HG02623 (cell line): ENCODE measurements at regions not wholly inside any gene's neighbourhood (a gene's known extent, or its start where the extent isn't known, plus 50 kb on each side); places are given as distances from the start of the nearest gene placed in this dataset.
"Not testable (repeated sequence)": the region's sequence is repeated elsewhere in the genome, so short reads cannot be mapped to it uniquely, and the experiment has no call there.

Experiments
- ATAC-seq: cut with Tn5 transposase; IDR thresholded peaks from one replicate; pipeline ENCODE4 v1.9.1; 2021; ENCODE audit warnings: moderate library complexity; ENCODE audit not compliant: unreplicated experiment

- ATAC-seq, result no peak
Measured at GRCh38 chr10:106392778-106393177, 771.7 kb downstream of the SORCS1 start.

DNA sequence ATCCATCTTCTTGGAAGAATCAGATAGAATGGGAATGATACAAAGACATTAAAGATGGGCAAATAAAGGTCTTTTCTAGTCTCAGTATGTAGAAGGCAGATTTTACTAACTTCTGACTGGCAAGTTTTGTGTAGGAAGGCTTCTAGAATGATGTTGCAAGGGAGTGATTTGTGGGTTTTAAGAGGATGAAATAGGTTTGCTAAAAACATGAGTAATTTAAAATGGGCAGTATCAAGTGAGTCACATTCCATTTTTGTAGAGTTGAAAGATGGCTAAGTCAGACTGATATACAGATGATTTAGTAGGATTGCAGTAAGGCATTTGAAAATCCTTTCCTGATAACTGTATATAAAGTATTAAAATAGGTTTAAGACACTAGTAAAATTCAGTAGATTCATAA lies 777.4 kb downstream of the SORCS1 start:
- ATAC-seq, result no peak

- ATAC-seq, result no peak
Measured at GRCh38 chr10:106384496-106384895, 780.0 kb downstream of the SORCS1 start.

- ATAC-seq, result no peak
Measured at GRCh38 chr10:106380706-106381105, 783.8 kb downstream of the SORCS1 start.

DNA sequence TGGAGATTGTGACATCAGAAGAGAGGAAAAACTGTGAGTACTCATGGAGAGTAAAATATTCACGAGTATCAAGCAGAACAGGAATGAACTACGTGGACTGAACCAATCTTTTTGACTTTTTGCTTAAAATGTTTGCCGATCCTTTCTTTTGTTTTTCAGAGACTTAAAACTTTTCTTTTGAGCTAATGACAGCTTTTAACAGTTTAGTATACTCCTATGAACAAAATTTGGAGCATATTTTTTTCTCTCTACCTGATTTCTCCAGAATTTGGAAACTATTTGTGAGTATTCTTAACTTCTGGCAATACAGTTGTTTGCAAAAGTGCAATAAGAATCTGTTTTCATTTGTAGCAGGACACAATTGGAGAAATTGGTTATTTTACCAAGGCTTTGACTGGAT lies 786.3 kb downstream of the SORCS1 start:
- no peak for ATAC-seq

- no peak for ATAC-seq
Measured at GRCh38 chr10:106370751-106371150, 793.8 kb downstream of the SORCS1 start.

- no peak for ATAC-seq
Measured at GRCh38 chr10:106360870-106361269, 803.6 kb downstream of the SORCS1 start.

DNA sequence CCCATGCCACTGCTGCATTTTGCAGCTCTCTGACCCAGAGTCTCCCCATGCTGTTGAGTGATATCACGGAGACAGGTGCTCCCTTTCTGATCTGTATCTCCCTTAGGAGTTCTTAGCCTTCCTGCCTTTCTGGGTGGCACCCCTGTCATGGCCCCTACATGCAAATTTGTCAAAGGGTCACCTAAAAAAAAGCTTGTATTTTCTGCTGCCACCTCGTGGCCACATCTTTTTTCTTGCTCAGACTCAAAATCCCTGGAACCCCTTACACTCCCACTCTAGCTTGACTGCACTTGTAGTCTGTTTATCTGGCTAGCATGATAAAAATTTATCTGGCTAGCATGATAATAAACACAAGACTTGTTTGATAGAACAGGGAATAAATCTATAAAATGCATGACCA lies 809.1 kb downstream of the SORCS1 start:
- ATAC-seq, result no peak

GRCh38 chr10:106348933-106349332 lies 815.6 kb downstream of the SORCS1 start:
- no peak for ATAC-seq

GRCh38 chr10:106347547-106347946 lies 817.0 kb downstream of the SORCS1 start:
- no peak for ATAC-seq

DNA sequence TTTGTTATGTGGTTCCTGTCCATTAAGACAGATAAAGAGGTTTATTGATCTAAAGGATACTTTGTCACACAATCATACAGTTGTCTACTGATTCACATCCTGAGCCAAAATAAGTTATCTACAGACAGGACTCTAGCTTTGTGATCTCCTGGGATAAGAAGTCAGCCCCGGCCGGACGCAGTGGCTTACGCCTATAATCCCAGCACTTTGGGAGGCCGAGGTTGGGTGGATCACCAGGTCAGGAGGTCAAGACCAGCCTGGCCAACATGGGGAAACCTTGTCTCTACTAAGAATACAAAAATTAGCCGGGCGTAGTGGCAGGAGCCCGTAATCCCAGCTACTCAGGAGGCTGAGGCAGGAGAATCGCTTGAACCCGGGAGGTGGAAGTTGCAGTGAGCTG lies 821.0 kb downstream of the SORCS1 start:
- ATAC-seq, result not testable (repeated sequence)

DNA sequence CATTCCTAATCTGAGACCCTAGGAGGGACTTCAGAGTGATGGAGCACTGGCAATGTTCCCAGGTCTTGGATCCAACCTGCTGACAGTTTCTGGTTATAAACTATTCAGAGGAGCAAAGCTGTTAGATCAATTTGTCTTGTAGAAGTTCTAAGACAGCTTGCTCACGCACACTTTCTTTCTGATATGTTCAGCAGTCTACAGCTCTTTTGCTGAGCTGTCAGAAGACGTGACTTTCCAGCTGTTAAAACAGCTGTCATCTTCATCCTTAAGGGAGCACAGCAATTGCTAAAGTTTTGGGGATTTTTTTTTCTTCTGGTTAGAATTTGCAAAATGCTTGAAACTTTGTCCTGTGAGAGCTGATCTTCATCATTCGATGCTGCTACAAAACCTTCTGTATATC lies 823.1 kb downstream of the SORCS1 start:
- no peak for ATAC-seq

- no peak for ATAC-seq
Measured at GRCh38 chr10:106338486-106338885, 826.0 kb downstream of the SORCS1 start.

DNA sequence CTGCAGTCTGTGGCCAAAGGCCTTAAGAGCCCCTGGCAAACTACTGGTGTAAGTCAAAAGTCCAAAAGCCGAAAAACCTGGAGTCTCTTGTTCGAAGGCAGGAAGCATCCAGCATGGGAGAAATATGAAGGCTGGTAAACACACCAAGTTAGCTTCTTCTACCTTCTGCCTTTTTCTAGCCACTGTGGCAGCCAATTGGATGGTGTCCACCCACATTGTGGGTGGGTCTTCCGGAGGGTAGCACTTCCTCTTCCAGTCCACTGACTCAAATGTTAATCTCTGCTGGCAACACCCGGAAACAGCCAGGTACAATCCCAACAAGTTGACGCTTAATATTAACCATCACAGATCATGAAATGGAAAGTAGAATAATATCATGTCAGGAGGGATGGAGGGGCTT lies 827.6 kb downstream of the SORCS1 start:
- no peak for ATAC-seq

DNA sequence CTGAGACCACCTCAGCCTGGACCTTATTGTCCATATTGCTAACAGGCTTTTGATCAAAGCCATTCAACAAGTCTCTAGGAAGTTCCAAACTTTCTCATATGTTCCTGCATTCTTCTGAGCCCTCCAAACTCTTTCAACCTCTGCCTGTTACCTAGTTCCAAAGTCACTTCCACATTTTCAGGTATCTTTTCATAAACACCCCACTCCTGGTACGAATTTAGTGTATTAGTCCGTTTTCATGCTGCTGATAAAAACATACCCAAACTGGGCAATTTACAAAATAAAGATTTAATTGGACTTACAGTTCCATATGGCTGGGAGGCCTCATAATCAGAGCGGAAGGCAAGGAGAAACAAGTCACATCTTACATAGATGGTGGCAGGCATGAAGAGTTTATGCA lies 836.8 kb downstream of the SORCS1 start:
- ATAC-seq, result no peak

- no peak for ATAC-seq
Measured at GRCh38 chr10:106320876-106321275, 843.6 kb downstream of the SORCS1 start.

DNA sequence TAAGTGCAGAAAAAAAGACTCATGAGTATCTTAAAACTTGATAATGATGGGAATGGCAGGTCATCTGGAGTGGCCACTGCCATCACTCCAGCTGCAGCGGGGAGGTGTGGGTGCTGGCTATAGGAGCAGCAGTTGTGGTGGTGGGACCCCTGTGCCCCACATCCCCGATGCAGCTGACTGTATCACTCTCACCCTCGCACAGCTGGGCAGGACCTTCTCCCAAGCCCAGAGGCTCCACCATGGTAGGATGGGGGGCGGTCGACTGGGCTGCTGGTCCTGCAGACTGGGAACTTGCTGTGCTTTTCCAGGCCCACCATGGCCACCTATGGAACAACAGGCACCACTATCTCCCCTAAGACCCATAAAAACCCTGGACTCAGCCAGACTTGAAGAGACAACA lies 844.4 kb downstream of the SORCS1 start:
- no peak for ATAC-seq

GRCh38 chr10:106317554-106317953 lies 847.0 kb downstream of the SORCS1 start:
- no peak for ATAC-seq

GRCh38 chr10:106313041-106313440 lies 851.5 kb downstream of the SORCS1 start:
- ATAC-seq, result no peak

GRCh38 chr10:106312087-106312486 lies 852.4 kb downstream of the SORCS1 start:
- ATAC-seq, result no peak

- no peak for ATAC-seq
Measured at GRCh38 chr10:106311590-106311989, 852.9 kb downstream of the SORCS1 start.

DNA sequence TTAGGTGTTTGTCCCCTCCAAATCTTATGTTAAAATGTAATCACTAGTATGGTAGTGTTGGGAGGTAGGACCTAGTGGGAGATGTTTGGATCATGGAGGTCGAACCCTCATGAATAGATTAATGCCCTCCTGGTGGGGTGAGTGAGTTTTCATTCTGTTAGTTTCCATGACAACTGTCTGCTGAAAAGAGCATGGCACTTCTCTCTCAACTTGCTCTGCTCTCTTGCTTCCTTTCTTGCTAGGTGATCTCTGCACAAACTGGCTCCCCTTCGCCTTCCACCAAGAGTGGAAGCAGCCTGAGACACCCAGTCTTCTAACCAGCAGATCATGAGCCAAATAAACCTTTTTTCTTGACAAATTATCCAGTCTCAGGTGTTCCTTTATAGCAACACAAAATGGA lies 853.9 kb downstream of the SORCS1 start:
- no peak for ATAC-seq

DNA sequence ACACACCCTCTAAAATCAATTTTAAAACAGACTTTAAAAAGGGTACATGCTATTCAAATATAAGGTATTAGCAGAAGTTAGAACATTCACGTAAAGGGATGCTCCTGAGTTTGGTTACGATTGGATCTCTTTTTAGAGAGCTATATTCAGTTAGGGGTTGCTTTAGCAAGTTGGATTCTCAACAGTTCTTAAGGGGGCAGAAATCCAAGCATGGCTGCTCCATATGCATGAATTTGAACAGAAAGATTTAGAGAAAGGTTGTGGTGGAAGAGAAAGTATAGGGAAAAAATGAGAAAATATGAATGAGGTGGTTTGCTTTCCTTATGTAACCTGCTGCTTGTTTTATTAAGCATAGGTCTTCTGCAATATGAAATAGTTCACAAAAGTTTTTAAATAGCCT lies 855.1 kb downstream of the SORCS1 start:
- ATAC-seq, result no peak

GRCh38 chr10:106308284-106308683 lies 856.2 kb downstream of the SORCS1 start:
- no peak for ATAC-seq
